Activated CD8-positive, alpha-beta T cell treated with anti-CD3 and anti-CD28 coated beads for 36 hours (primary cell): ENCODE measurements at regions not wholly inside any gene's neighbourhood (a gene's known extent, or its start where the extent isn't known, plus 50 kb on each side); places are given as distances from the start of the nearest gene placed in this dataset.

Source experiments
- ATAC-seq: fragments of 200-7000 bp; cut with Tn5 transposase; one replicate; pipeline ENCODE4 v1.10.0; 2021; ENCODE audit warnings: mild to moderate bottlenecking, moderate library complexity
- CTCF ChIA-PET: fragments of 350-600 bp; sonication (Branson Sonifier 250); formaldehyde crosslinking; loops from one replicate; lab custom pipeline; 2021; ENCODE audit warnings: antibody characterized with exemption; lab: Charles Lee
- POLR2A ChIA-PET: fragments of 350-600 bp; sonication (Branson Sonifier 250); formaldehyde crosslinking; loops from one replicate; lab custom pipeline; 2021; ENCODE audit warnings: antibody characterized with exemption; lab: Charles Lee
- DNase-seq: peaks from one replicate; pipeline ENCODE4 v3.0.0-alpha.2; 2020
- H3K27ac Mint-ChIP-seq: one replicate; pipeline ENCODE4 v1.8.0; 2021; ENCODE audit warnings: mild to moderate bottlenecking, mixed read lengths
- H3K27me3 Mint-ChIP-seq: one replicate; pipeline ENCODE4 v1.8.0; 2021; ENCODE audit warnings: mixed read lengths
- H3K36me3 Mint-ChIP-seq: one replicate; pipeline ENCODE4 v1.8.0; 2021; ENCODE audit warnings: low read depth, mixed read lengths
- H3K4me1 Mint-ChIP-seq: one replicate; pipeline ENCODE4 v1.8.0; 2021; ENCODE audit warnings: low read depth, mixed read lengths
- H3K4me3 Mint-ChIP-seq: one replicate; pipeline ENCODE4 v1.8.0; 2021; ENCODE audit warnings: mild to moderate bottlenecking, moderate library complexity, mixed read lengths
- H3K9me3 Mint-ChIP-seq: one replicate; pipeline ENCODE4 v1.8.0; 2021; ENCODE audit warnings: mixed read lengths
- CTCF ChIP-seq: fragments of 200-600 bp; IDR thresholded peaks from one replicate; pipeline ENCODE4 v1.8.0; 2022; ENCODE audit warnings: antibody characterized with exemption, mild to moderate bottlenecking
- intact Hi-C: fragments of 100-400 bp; cut with micrococcal nuclease; formaldehyde crosslinking; loops from one replicate; pipeline ENCODE4 v1.10.0; 2022

GRCh38 chr6:43967719-43968091 lies 159.5 kb downstream of the MRPL14 start:
- no peak for DNase-seq
- no peaks in the 10 kb centered on the region for H3K4me1 Mint-ChIP-seq
- POLR2A ChIA-PET = interaction anchor here (1.0 kb wide), 1 partner anchor 60 kb away, joined by 3 read pairs; no protein-coding TSS in a partner anchor
- CTCF ChIA-PET = no interaction called here
- H3K27ac Mint-ChIP-seq = no peak overlapping the region
- intact Hi-C loops = no loop called here
- H3K9me3 Mint-ChIP-seq = no peaks in the 10 kb centered on the region
- H3K4me3 Mint-ChIP-seq = no peak overlapping the region
- H3K27me3 Mint-ChIP-seq = peaks cover 1% of the 10 kb centered on the region
- H3K36me3 Mint-ChIP-seq = no peaks in the 10 kb centered on the region
- no peak for TF ChIP-seq CTCF
- no peak for ATAC-seq

- Mint-ChIP-seq H3K4me1 (no peaks in the 10 kb centered on the region), H3K4me3 (no peak overlapping the region), H3K27ac (no peak overlapping the region), H3K27me3 (peaks cover 2% of the 10 kb centered on the region), H3K36me3 (no peaks in the 10 kb centered on the region), H3K9me3 (no peaks in the 10 kb centered on the region)
- no peak for TF ChIP-seq CTCF
- POLR2A ChIA-PET = interaction anchor here (0.9 to 1.0 kb wide), 2 partner anchors 18 to 60 kb away, joined by 3 to 4 read pairs; no protein-coding TSS in a partner anchor
- ATAC-seq (no peak), DNase-seq (no peak)
- CTCF ChIA-PET = no interaction called here
- intact Hi-C loops = no loop called here
These were observed 160.2 kb downstream of the MRPL14 start for GRCh38 chr6:43966853-43967718.

- ATAC-seq (no peak), DNase-seq (no peak)
- Mint-ChIP-seq H3K27ac (no peak overlapping the region), H3K4me1 (no peaks in the 10 kb centered on the region), H3K4me3 (no peak overlapping the region), H3K36me3 (no peaks in the 10 kb centered on the region), H3K9me3 (no peaks in the 10 kb centered on the region), H3K27me3 (peaks cover 7% of the 10 kb centered on the region)
- no peak for TF ChIP-seq CTCF
- intact Hi-C loops = no loop called here
- POLR2A ChIA-PET = interaction anchor here (0.9 kb wide), 1 partner anchor 17 kb away, joined by 4 read pairs; no protein-coding TSS in a partner anchor
- CTCF ChIA-PET = interaction anchor here (1.1 to 1.2 kb wide), 2 partner anchors 16 to 113 kb away, joined by 3 read pairs; no protein-coding TSS in a partner anchor
These were observed 160.9 kb downstream of the MRPL14 start for GRCh38 chr6:43966374-43966658.

GRCh38 chr6:43965628-43966373 lies 161.5 kb downstream of the MRPL14 start:
- no peaks in the 10 kb centered on the region for H3K36me3 Mint-ChIP-seq
- peaks cover 9% of the 10 kb centered on the region for H3K27me3 Mint-ChIP-seq
- intact Hi-C loops = no loop called here
- POLR2A ChIA-PET = interaction anchor here (0.6 kb wide), 1 partner anchor 114 kb away, joined by 3 read pairs; no protein-coding TSS in a partner anchor
- DNase-seq (no peak), ATAC-seq (no peak)
- no peak overlapping the region for H3K4me3 Mint-ChIP-seq
- H3K4me1 Mint-ChIP-seq = no peaks in the 10 kb centered on the region
- H3K27ac Mint-ChIP-seq = no peak overlapping the region
- CTCF ChIA-PET = interaction anchor here (1.1 to 1.2 kb wide), 2 partner anchors 15 to 114 kb away, joined by 3 read pairs; no protein-coding TSS in a partner anchor
- no peak for TF ChIP-seq CTCF
- no peaks in the 10 kb centered on the region for H3K9me3 Mint-ChIP-seq
